ENCODE measurements at regions not wholly inside any gene's neighbourhood (a gene's known extent, or its start where the extent isn't known, plus 50 kb on each side); places are given as distances from the start of the nearest gene placed in this dataset.

DNA sequence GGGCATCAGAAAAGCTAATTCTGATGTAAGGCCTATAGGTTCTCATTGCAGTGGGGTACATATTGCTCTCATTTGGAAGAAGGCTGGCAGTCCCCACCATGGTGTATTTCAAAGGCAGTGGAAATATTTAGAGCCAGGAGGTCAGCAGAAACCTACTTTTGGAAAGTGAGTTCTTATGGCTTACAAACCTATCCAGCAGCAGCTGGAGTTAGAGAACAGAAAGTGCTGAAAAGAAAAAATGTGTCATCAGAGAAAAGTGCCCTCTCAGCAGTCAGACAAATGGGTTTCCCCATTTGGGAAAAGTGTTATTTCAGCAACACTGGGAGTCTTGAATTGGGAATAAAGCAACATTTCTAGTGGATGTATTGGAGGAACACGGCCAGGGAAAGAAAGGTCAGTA, 105.7 kb upstream of the IGFBP3 start (continued):
- TF ChIP-seq BACH1 (IDR thresholded peaks at IDR 0.05; ENCODE audit: low read length): no peak
- TF ChIP-seq EP300 (IDR thresholded peaks at IDR 0.05; ENCODE audit: borderline replicate concordance in 1 of 2, low read depth in 2 of 2, low read length in 2 of 2): no peak
- no peak for TF ChIP-seq SAP30 (IDR thresholded peaks at IDR 0.05; ENCODE audit: insufficient read depth, insufficient replicate concordance, low read length)
- TF ChIP-seq RAD21 (IDR thresholded peaks at IDR 0.05 in 1 of 2, conservative IDR thresholded peaks at IDR 0.05 in 1 of 2; ENCODE audit: low read depth in 2 of 2, low read length in 2 of 2): no peak

Data from H1 (cell line).